ENCODE measurements at regions not wholly inside any gene's neighbourhood (a gene's known extent, or its start where the extent isn't known, plus 50 kb on each side); places are given as distances from the start of the nearest gene placed in this dataset.

- TF ChIP-seq POLR2A (IDR thresholded peaks at IDR 0.05) = no peak
- TF ChIP-seq CTCF (IDR thresholded peaks at IDR 0.05) = no peak
Observed at GRCh38 chr1:218219460-218219859, 65.6 kb upstream of the RRP15 start.

Measured in body of pancreas (tissue), 4 donors.